Glutamatergic neuron (in vitro differentiated cells): ENCODE measurements at regions not wholly inside any gene's neighbourhood (a gene's known extent, or its start where the extent isn't known, plus 50 kb on each side); places are given as distances from the start of the nearest gene placed in this dataset.

Source experiments
- DNase-seq: peaks from one replicate; pipeline ENCODE4 v3.0.0; 2022
- H3K27ac Mint-ChIP-seq: one replicate; pipeline ENCODE4 v1.8.0; 2020; ENCODE audit warnings: mild to moderate bottlenecking, mixed read lengths, inconsistent platforms; ENCODE audit not compliant: unreplicated experiment
- H3K27me3 Mint-ChIP-seq: one replicate; pipeline ENCODE4 v1.8.0; 2020; ENCODE audit warnings: mild to moderate bottlenecking, moderate library complexity, mixed read lengths, inconsistent platforms; ENCODE audit not compliant: unreplicated experiment
- H3K36me3 Mint-ChIP-seq: one replicate; pipeline ENCODE4 v1.8.0; 2020; ENCODE audit warnings: mild to moderate bottlenecking, mixed read lengths, inconsistent platforms; ENCODE audit not compliant: unreplicated experiment
- H3K4me1 Mint-ChIP-seq: one replicate; pipeline ENCODE4 v1.8.0; 2020; ENCODE audit warnings: mild to moderate bottlenecking, low read depth, mixed read lengths, inconsistent platforms; ENCODE audit not compliant: unreplicated experiment
- H3K4me3 Mint-ChIP-seq: one replicate; pipeline ENCODE4 v1.8.0; 2020; ENCODE audit warnings: mild to moderate bottlenecking, mixed read lengths, inconsistent platforms; ENCODE audit not compliant: unreplicated experiment
- H3K9me3 Mint-ChIP-seq: one replicate; pipeline ENCODE4 v1.8.0; 2020; ENCODE audit warnings: mild to moderate bottlenecking, moderate library complexity, mixed read lengths, inconsistent platforms; ENCODE audit not compliant: unreplicated experiment
- CTCF ChIP-seq: fragments of 200-600 bp; sonication (generic); IDR thresholded peaks from one replicate; pipeline ENCODE4 v1.5.0; 2021; ENCODE audit not compliant: partially characterized antibody, unreplicated experiment

- H3K4me1 Mint-ChIP-seq = peaks cover 7% of the 10 kb centered on the region
- no peaks in the 10 kb centered on the region for H3K27me3 Mint-ChIP-seq
- no peak overlapping the region for H3K27ac Mint-ChIP-seq
- no peak for TF ChIP-seq CTCF
- no peak for DNase-seq
- no peaks in the 10 kb centered on the region for H3K9me3 Mint-ChIP-seq
- no peak overlapping the region for H3K4me3 Mint-ChIP-seq
- no peaks in the 10 kb centered on the region for H3K36me3 Mint-ChIP-seq
Observed at GRCh38 chr15:88989578-88989977, 76.4 kb upstream of the MFGE8 start.

GRCh38 chr15:88990185-88990679, 77.1 kb upstream of the MFGE8 start:
- Mint-ChIP-seq H3K4me1 (peaks cover 7% of the 10 kb centered on the region), H3K4me3 (no peak overlapping the region), H3K9me3 (no peaks in the 10 kb centered on the region), H3K27me3 (no peaks in the 10 kb centered on the region), H3K27ac (no peak overlapping the region), H3K36me3 (no peaks in the 10 kb centered on the region)
- TF ChIP-seq CTCF = no peak
- no peak for DNase-seq

- no peaks in the 10 kb centered on the region for H3K9me3 Mint-ChIP-seq
- no peak overlapping the region for H3K27ac Mint-ChIP-seq
- H3K27me3 Mint-ChIP-seq = no peaks in the 10 kb centered on the region
- DNase-seq = no peak
- H3K4me1 Mint-ChIP-seq = peaks cover 7% of the 10 kb centered on the region
- no peak overlapping the region for H3K4me3 Mint-ChIP-seq
- H3K36me3 Mint-ChIP-seq = no peaks in the 10 kb centered on the region
- TF ChIP-seq CTCF = no peak
Observed at GRCh38 chr15:88992216-88992615, 79.0 kb upstream of the MFGE8 start.

GRCh38 chr15:88992912-88993376, 79.8 kb upstream of the MFGE8 start:
- no peak overlapping the region for H3K4me3 Mint-ChIP-seq
- no peak for DNase-seq
- H3K4me1 Mint-ChIP-seq = no peaks in the 10 kb centered on the region

GRCh38 chr15:88993662-88994061, 80.5 kb upstream of the MFGE8 start:
- Mint-ChIP-seq H3K4me1 (no peaks in the 10 kb centered on the region), H3K27me3 (peaks cover 2% of the 10 kb centered on the region), H3K9me3 (no peaks in the 10 kb centered on the region), H3K27ac (no peak overlapping the region), H3K4me3 (no peak overlapping the region), H3K36me3 (no peaks in the 10 kb centered on the region)
- no peak for DNase-seq
- TF ChIP-seq CTCF = no peak

More at GRCh38 chr15:88992912-88993376, 79.8 kb upstream of the MFGE8 start:
- TF ChIP-seq CTCF = no peak
- Mint-ChIP-seq H3K36me3 (no peaks in the 10 kb centered on the region), H3K9me3 (no peaks in the 10 kb centered on the region), H3K27me3 (no peaks in the 10 kb centered on the region), H3K27ac (no peak overlapping the region)
